ENCODE measurements at regions not wholly inside any gene's neighbourhood (a gene's known extent, or its start where the extent isn't known, plus 50 kb on each side); places are given as distances from the start of the nearest gene placed in this dataset.

- DNase-seq (ENCODE audit: low read depth, low spot score) = no peak
- H3K27ac ChIP-seq (ENCODE audit: low read depth, low read length) = no peak overlapping the region
- H3K4me3 ChIP-seq (ENCODE audit: low read depth, low read length) = no peak overlapping the region
- CTCF ChIA-PET = no interaction called here
- H3K9me3 ChIP-seq (ENCODE audit: control insufficient read depth, insufficient read depth, low read length) = peaks cover 41% of the 10 kb centered on the region
- POLR2A ChIA-PET = no interaction called here
- H3K27me3 ChIP-seq (ENCODE audit: control insufficient read depth, insufficient read depth, low read length) = no peaks in the 10 kb centered on the region
- TF ChIP-seq, protein P1, sequence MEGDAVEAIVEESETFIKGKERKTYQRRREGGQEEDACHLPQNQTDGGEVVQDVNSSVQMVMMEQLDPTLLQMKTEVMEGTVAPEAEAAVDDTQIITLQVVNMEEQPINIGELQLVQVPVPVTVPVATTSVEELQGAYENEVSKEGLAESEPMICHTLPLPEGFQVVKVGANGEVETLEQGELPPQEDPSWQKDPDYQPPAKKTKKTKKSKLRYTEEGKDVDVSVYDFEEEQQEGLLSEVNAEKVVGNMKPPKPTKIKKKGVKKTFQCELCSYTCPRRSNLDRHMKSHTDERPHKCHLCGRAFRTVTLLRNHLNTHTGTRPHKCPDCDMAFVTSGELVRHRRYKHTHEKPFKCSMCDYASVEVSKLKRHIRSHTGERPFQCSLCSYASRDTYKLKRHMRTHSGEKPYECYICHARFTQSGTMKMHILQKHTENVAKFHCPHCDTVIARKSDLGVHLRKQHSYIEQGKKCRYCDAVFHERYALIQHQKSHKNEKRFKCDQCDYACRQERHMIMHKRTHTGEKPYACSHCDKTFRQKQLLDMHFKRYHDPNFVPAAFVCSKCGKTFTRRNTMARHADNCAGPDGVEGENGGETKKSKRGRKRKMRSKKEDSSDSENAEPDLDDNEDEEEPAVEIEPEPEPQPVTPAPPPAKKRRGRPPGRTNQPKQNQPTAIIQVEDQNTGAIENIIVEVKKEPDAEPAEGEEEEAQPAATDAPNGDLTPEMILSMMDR (IDR thresholded peaks at IDR 0.05; ENCODE audit: low read depth, low read length) = no peak
Observed at GRCh38 chr19:23565256-23565655, 121.8 kb downstream of the ZNF675 start.

GRCh38 chr19:23563326-23563725 lies 123.7 kb downstream of the ZNF675 start:
- ChIA-PET POLR2A (no interaction called here), CTCF (no interaction called here)
- no peak for DNase-seq (ENCODE audit: low read depth, low spot score)

GRCh38 chr19:23561341-23561740 lies 125.7 kb downstream of the ZNF675 start:
- Histone ChIP-seq H3K27ac (ENCODE audit: low read depth, low read length) (no peak overlapping the region), H3K4me3 (ENCODE audit: low read depth, low read length) (no peak overlapping the region), H3K9me3 (ENCODE audit: control insufficient read depth, insufficient read depth, low read length) (peaks cover 25% of the 10 kb centered on the region), H3K27me3 (ENCODE audit: control insufficient read depth, insufficient read depth, low read length) (no peaks in the 10 kb centered on the region)
- TF ChIP-seq, protein P1 (IDR thresholded peaks at IDR 0.05; ENCODE audit: low read depth, low read length) = no peak
- DNase-seq (ENCODE audit: low read depth, low spot score) = no peak
- ChIA-PET CTCF (no interaction called here), POLR2A (no interaction called here)

More at GRCh38 chr19:23563326-23563725, 123.7 kb downstream of the ZNF675 start:
- H3K9me3 ChIP-seq (ENCODE audit: control insufficient read depth, insufficient read depth, low read length) = peaks cover 41% of the 10 kb centered on the region
- TF ChIP-seq, protein P1 (IDR thresholded peaks at IDR 0.05; ENCODE audit: low read depth, low read length) = no peak
- H3K27me3 ChIP-seq (ENCODE audit: control insufficient read depth, insufficient read depth, low read length) = no peaks in the 10 kb centered on the region
- no peak overlapping the region for H3K4me3 ChIP-seq (ENCODE audit: low read depth, low read length)
- H3K27ac ChIP-seq (ENCODE audit: low read depth, low read length) = no peak overlapping the region

GRCh38 chr19:23560051-23560450 lies 127.0 kb downstream of the ZNF675 start:
- Histone ChIP-seq H3K4me3 (ENCODE audit: low read depth, low read length) (no peak overlapping the region), H3K27ac (ENCODE audit: low read depth, low read length) (no peak overlapping the region), H3K27me3 (ENCODE audit: control insufficient read depth, insufficient read depth, low read length) (no peaks in the 10 kb centered on the region), H3K9me3 (ENCODE audit: control insufficient read depth, insufficient read depth, low read length) (peaks cover 23% of the 10 kb centered on the region)
- TF ChIP-seq, protein P1 (IDR thresholded peaks at IDR 0.05; ENCODE audit: low read depth, low read length) = no peak
- ChIA-PET POLR2A (no interaction called here), CTCF (no interaction called here)
- no peak for DNase-seq (ENCODE audit: low read depth, low spot score)

GRCh38 chr19:23558541-23558940 lies 128.5 kb downstream of the ZNF675 start:
- Histone ChIP-seq H3K9me3 (ENCODE audit: control insufficient read depth, insufficient read depth, low read length) (peaks cover 18% of the 10 kb centered on the region), H3K27me3 (ENCODE audit: control insufficient read depth, insufficient read depth, low read length) (no peaks in the 10 kb centered on the region), H3K27ac (ENCODE audit: low read depth, low read length) (no peak overlapping the region), H3K4me3 (ENCODE audit: low read depth, low read length) (no peak overlapping the region)
- POLR2A ChIA-PET = no interaction called here
- DNase-seq (ENCODE audit: low read depth, low spot score) = no peak
- TF ChIP-seq, protein P1 (IDR thresholded peaks at IDR 0.05; ENCODE audit: low read depth, low read length) = no peak
- CTCF ChIA-PET = no interaction called here

Measured in AG04450 (cell line).